Common myeloid progenitor, CD34-positive (primary cell): ENCODE measurements at regions not wholly inside any gene's neighbourhood (a gene's known extent, or its start where the extent isn't known, plus 50 kb on each side); places are given as distances from the start of the nearest gene placed in this dataset.

Experiments used
- CTCF ChIA-PET: fragments of 350-600 bp; sonication (Branson Sonifier 250); formaldehyde crosslinking; loops from one replicate; lab custom pipeline; 2021; ENCODE audit warnings: antibody characterized with exemption; lab: Charles Lee
- POLR2A ChIA-PET: fragments of 350-600 bp; sonication (Branson Sonifier 250); formaldehyde crosslinking; loops from one replicate; lab custom pipeline; 2021; ENCODE audit warnings: antibody characterized with exemption; lab: Charles Lee
- DNase-seq, 3 donors: peaks; one replicate each; pipeline versions ENCODE4 v3.0.0 to v3.0.0-alpha.2; 2013
- H3K27ac ChIP-seq, 2 experiments: 1 replicate in 1 of 2; 2 replicates in 1 of 2; pipeline ENCODE4 v1.7.0; 2013; ENCODE audit warnings: inconsistent platforms in 2 of 2, low read length in 2 of 2, mild to moderate bottlenecking in 2 of 2, low read depth in 1 of 2, moderate library complexity in 1 of 2; ENCODE audit not compliant: severe bottlenecking in 2 of 2, insufficient read depth in 1 of 2, poor library complexity in 1 of 2
- H3K27me3 ChIP-seq, 5 experiments: replicated peaks in 2 of 5; 1 replicate in 3 of 5; 2 replicates in 2 of 5; pipeline versions ENCODE4 v1.6.1 to v1.7.0; 2013; ENCODE audit warnings: low read length in 4 of 5, mild to moderate bottlenecking in 2 of 5, moderate library complexity in 2 of 5, inconsistent platforms in 1 of 5; ENCODE audit not compliant: insufficient read depth in 5 of 5, control insufficient read depth in 4 of 5
- H3K36me3 ChIP-seq, 4 experiments: 1 replicate in 2 of 4; 2 replicates in 2 of 4; pipeline versions ENCODE4 v1.6.1 to v1.7.0; 2013; ENCODE audit warnings: low read length in 3 of 4, control low read depth in 1 of 4, mild to moderate bottlenecking in 1 of 4; ENCODE audit not compliant: control insufficient read depth in 4 of 4, insufficient read depth in 4 of 4
- H3K4me1 ChIP-seq, 4 experiments: 1 replicate in 3 of 4; 2 replicates in 1 of 4; pipeline versions ENCODE4 v1.6.1 to v1.7.1; 2013; ENCODE audit warnings: low read length in 3 of 4, mild to moderate bottlenecking in 3 of 4, control low read depth in 1 of 4, inconsistent platforms in 1 of 4, moderate library complexity in 1 of 4; ENCODE audit not compliant: control insufficient read depth in 4 of 4, insufficient read depth in 4 of 4; ENCODE audit errors: control extremely low read depth in 1 of 4
- H3K4me3 ChIP-seq, 7 experiments: 1 replicate in 4 of 7; 2 replicates in 3 of 7; pipeline versions ENCODE4 v1.5.1 to v1.7.0; 2013; ENCODE audit warnings: mild to moderate bottlenecking in 7 of 7, low read length in 6 of 7, moderate library complexity in 6 of 7, inconsistent platforms in 2 of 7, low read depth in 2 of 7, control low read depth in 1 of 7; ENCODE audit not compliant: insufficient read depth in 4 of 7, control insufficient read depth in 1 of 7; ENCODE audit errors: extremely low read depth in 1 of 7
- H3K9me3 ChIP-seq, 5 experiments: 1 replicate in 4 of 5; 2 replicates in 1 of 5; pipeline versions ENCODE4 v1.6.1 to v1.7.1; 2013; ENCODE audit warnings: low read length in 4 of 5, mild to moderate bottlenecking in 2 of 5, inconsistent platforms in 1 of 5, low read depth in 1 of 5, moderate library complexity in 1 of 5; ENCODE audit not compliant: control insufficient read depth in 4 of 5, insufficient read depth in 2 of 5; ENCODE audit errors: control extremely low read depth in 1 of 5
- WGBS: methylation state at CpG from one replicate; pipeline ENCODE4 v1.1.5; 2013; ENCODE audit not compliant: insufficient coverage; 5-methylcytosine and 5-hydroxymethylcytosine counted together

DNA sequence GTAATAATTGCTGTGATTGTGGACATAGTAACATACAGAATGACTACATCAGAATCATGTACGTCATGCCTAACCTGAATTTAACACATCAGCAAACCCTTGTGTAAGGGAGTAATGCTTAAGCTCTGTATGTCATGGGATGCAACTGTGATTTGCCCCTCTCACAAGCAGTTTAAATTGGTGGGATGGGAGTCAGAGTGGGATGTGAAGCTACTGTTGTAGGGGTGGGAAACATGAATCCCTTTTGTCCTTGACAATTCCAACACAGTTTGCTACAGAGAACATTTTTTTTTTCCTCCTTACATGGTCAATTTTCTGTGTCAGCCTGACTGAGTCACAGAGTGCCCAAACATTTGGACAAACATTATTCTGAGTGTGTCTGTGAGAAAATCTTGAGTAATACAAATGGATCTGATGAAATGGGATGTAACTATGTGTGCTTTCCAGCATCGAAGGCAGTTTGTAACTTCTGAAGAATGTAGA lies 392.8 kb downstream of the GPM6A start:
- no peak overlapping the region for H3K4me3 ChIP-seq
- no CpG with 5 or more reads among the region's 2 CpGs for WGBS
- no peaks in the 10 kb centered on the region for H3K4me1 ChIP-seq
- no peaks in the 10 kb centered on the region for H3K36me3 ChIP-seq
- no peaks in the 10 kb centered on the region for H3K27me3 ChIP-seq
- CTCF ChIA-PET: no interaction called here
- H3K27ac ChIP-seq: no peak overlapping the region
- peaks cover 0 to 14% (median 0%) of the 10 kb centered on the region in 5 experiments for H3K9me3 ChIP-seq
- POLR2A ChIA-PET: no interaction called here
- no peak for DNase-seq

DNA sequence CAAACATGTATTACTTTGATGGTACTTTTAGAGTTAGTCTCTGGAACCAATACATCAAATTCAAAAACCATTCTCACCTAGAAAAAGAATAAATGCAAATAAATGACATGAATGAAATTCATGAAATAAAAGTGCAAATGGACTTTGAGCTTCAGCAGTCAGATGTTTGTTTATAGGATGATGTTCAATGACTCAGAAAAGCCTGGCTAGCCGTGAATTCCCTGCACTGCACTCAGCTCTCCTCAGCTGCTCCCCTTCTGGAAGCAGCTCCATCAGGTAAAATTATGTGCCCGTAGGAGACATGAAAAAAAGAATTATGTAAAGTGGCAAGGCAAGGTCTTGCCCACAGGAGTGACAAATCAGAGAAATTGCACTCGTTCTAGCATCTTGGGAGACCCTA lies 390.6 kb downstream of the GPM6A start:
- 100% methylated on average over 3 of the region's 3 CpGs for WGBS
- DNase-seq: no peak
- Histone ChIP-seq H3K27ac (no peak overlapping the region), H3K9me3 (peaks cover 0 to 5% (median 0%) of the 10 kb centered on the region in 5 experiments), H3K36me3 (no peaks in the 10 kb centered on the region), H3K27me3 (no peaks in the 10 kb centered on the region), H3K4me3 (no peak overlapping the region), H3K4me1 (no peaks in the 10 kb centered on the region)
- ChIA-PET POLR2A (no interaction called here), CTCF (no interaction called here)

DNA sequence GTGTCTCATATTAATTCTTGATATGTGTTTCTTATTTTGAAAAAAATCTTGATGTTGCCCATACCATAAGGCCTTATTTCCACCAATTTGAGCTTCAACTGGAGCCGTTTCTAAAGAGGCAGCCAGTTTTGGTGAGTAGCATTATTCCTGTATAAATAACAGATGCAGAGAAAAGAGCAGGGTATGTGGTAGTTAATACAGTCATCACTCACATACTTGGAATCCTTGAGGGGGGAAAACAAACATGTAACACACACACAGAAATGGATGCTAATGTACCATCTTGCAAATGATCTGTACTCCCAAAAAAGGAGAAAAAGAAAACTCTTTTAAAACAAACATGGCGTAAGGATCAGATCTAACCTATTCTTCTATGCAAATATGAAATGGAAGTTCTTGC lies 389.7 kb downstream of the GPM6A start:
- ChIA-PET POLR2A (no interaction called here), CTCF (interaction anchor here (1.4 kb wide), 1 partner anchor 14 kb away, joined by 4 read pairs; no protein-coding TSS in a partner anchor)
- no peaks in the 10 kb centered on the region for H3K27me3 ChIP-seq
- no peak overlapping the region for H3K4me3 ChIP-seq
- WGBS: no CpG with 5 or more reads among the region's 2 CpGs
- H3K9me3 ChIP-seq: no peaks in the 10 kb centered on the region
- no peak for DNase-seq
- no peak overlapping the region for H3K27ac ChIP-seq
- H3K4me1 ChIP-seq: no peaks in the 10 kb centered on the region
- no peaks in the 10 kb centered on the region for H3K36me3 ChIP-seq

DNA sequence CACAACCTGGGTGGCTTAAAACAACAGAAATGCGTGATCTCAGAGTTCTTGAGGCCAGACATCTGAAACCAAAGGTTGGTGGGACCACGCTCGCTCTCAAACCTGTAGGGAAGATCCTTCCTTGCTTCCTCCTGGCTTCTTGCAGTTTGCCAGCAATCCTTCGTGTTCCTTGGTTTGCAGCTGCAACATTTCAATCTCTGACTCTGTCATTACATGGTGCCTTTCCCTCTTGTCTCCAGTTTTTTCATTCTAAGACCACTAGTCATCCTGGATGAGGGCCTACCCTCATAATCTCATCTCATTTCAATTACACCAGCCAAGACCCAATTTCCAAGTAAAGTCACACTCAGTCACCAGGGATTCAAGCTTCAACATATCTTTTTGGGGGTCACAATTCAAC lies 388.0 kb downstream of the GPM6A start:
- H3K4me3 ChIP-seq: no peak overlapping the region
- DNase-seq: no peak
- H3K9me3 ChIP-seq: no peaks in the 10 kb centered on the region
- 97% methylated on average over 4 of the region's 4 CpGs for WGBS
- no peaks in the 10 kb centered on the region for H3K4me1 ChIP-seq
- H3K27me3 ChIP-seq: no peaks in the 10 kb centered on the region
- CTCF ChIA-PET: no interaction called here
- H3K27ac ChIP-seq: no peak overlapping the region
- POLR2A ChIA-PET: no interaction called here
- no peaks in the 10 kb centered on the region for H3K36me3 ChIP-seq

DNA sequence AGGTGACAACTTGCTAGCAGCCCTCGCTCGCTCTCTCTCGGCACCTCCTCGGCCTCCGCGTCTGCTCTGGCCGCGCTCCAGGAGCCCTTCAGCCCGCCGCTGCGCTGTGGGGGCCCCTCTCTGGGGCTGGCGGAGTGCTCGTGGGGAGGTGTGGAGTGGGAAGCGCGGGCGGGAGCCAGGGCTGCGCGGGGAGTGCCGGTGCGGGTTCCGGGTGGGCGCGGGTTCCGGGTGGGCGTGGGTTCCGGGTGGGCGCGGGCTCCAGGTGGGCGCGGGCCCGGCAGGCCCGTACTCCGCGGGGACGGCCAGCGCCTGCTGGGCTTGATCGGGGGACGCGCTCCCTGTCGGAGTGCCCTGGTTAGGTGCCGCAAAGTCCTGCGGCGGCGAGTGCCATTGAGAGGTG lies 384.3 kb downstream of the GPM6A start:
- Histone ChIP-seq H3K9me3 (no peaks in the 10 kb centered on the region), H3K4me3 (peak overlapping the region in 2 of 7 experiments; percentile 14 to 29), H3K27ac (no peak overlapping the region), H3K4me1 (no peaks in the 10 kb centered on the region), H3K36me3 (no peaks in the 10 kb centered on the region), H3K27me3 (no peaks in the 10 kb centered on the region)
- WGBS: 96% methylated on average over 28 of the region's 44 CpGs
- DNase-seq: peak in 1 of 3 donors; percentile 8
- CTCF ChIA-PET: no interaction called here
- POLR2A ChIA-PET: no interaction called here

DNA sequence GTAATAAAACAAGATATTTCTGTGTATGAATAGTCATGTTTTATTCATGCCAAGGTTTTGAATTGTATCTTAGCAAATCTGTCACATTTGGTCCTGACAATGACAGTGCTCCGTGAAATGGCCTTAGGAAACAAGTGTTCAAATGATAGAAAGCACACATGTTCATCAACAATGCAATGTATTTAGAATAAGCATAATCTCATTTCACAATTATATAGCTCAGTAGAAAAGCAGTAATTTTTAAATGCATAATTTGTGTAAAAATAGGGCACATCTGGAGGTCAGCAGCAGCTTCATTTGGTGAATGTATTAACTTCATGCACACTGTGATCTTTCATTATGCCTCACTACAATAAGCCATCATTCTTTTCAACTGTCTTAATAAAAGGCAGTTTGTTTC lies 380.4 kb downstream of the GPM6A start:
- Histone ChIP-seq H3K36me3 (no peaks in the 10 kb centered on the region), H3K4me1 (peaks cover 0 to 9% (median 6%) of the 10 kb centered on the region in 4 experiments), H3K4me3 (no peak overlapping the region), H3K9me3 (no peaks in the 10 kb centered on the region), H3K27ac (no peak overlapping the region), H3K27me3 (no peaks in the 10 kb centered on the region)
- POLR2A ChIA-PET: no interaction called here
- no peak for DNase-seq
- no CpG with 5 or more reads among the region's 1 CpG for WGBS
- CTCF ChIA-PET: no interaction called here

DNA sequence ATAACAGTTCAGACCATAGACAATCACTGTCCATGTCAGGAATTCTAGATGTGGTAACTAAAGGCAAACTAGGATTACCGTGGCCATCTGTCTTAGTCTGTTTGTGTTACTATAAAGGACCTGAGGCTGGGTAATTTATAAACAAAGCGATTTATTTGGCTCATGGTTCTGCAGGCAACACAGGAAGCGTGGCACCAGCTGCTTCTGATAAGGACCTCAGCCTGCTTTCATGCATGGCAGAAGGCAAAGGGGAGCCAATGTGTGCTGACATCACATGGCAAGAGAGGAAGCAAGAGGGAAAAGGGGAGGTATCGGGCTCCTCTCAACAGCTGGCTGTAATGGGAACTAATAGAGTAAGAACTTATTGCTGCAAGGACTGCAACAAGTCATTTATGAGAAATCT lies 376.7 kb downstream of the GPM6A start:
- H3K27ac ChIP-seq: peak overlapping the region in 1 of 2 experiments; percentile 52
- peak; percentile 95 to 99 (median 98) for DNase-seq
- ChIA-PET CTCF (interaction anchor here (1.3 to 2.0 kb wide), 2 partner anchors 9 to 42 kb away, joined by 4 to 5 read pairs; no protein-coding TSS in a partner anchor), POLR2A (no interaction called here)
- H3K4me3 ChIP-seq: peak overlapping the region in 1 of 7 experiments; percentile 42
- WGBS: 3% methylated on average over 3 of the region's 4 CpGs
- H3K4me1 ChIP-seq: peaks cover 0 to 9% (median 6%) of the 10 kb centered on the region in 4 experiments
- no peaks in the 10 kb centered on the region for H3K9me3 ChIP-seq
- H3K36me3 ChIP-seq: no peaks in the 10 kb centered on the region
- H3K27me3 ChIP-seq: no peaks in the 10 kb centered on the region
